Muscle of back (tissue), 3 donors: ENCODE measurements at regions not wholly inside any gene's neighbourhood (a gene's known extent, or its start where the extent isn't known, plus 50 kb on each side); places are given as distances from the start of the nearest gene placed in this dataset.

Source experiments
- DNase-seq, 3 donors: peaks; one replicate each; pipeline versions ENCODE4 v3.0.0 to v3.0.0-alpha.2; 2013

DNA sequence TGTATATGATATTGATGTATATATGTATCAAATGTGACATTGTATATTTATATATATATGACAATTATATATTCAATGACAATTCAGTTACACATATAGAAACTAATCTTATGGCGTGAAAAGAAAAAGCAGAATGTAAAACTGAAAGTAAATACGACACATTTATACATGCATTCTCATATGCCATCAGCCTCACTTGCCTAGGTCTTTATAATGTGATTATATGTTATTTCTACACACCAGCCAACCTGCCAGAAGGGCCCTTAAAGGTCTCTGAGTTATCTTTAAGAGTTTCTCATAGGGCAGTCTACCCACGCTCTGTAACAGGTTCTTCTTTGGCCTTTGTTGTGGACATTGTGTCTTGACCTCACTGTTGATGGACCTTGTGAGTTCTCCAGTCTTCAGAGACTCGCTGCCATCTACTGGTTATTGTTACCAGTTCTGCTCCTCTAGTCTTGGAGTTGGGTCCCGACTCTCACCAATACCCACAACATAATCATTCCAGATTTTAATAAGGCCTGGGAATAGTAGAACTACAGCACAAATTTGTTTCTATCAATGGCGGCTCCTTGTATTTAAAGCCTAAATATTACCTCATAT lies 371.5 kb upstream of the GOLIM4 start:
- DNase-seq = peak; percentile 10 to 39 (median 10)

GRCh38 chr3:168461793-168462192 lies 366.1 kb upstream of the GOLIM4 start:
- DNase-seq = no peak

DNA sequence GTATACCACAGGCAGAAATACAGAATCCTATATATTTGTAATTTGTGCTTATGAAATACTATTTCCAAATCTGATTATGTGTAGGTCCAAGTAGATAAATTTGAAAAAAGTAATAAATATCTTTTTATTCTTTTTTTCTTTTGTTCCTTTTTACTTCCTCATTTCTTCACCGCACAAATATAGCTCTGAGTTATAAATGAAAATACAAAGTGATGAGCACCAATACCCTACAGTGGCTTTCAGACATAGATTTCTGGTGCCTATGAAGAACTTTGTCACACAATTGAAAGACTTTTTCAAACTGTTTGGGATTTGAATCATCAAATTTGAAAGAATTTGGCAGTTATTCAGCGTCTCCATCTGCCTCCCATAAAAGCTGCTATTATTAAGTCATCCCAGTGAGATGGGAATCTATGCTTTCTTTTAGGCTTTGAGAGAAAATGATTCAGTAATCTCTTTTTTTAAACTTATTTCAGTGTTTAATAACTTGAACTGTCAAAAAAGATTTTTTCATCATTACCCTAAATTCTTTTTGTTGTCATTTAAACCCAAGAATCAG lies 363.6 kb upstream of the GOLIM4 start:
- DNase-seq = peak; percentile 4 to 59 (median 34)

DNA sequence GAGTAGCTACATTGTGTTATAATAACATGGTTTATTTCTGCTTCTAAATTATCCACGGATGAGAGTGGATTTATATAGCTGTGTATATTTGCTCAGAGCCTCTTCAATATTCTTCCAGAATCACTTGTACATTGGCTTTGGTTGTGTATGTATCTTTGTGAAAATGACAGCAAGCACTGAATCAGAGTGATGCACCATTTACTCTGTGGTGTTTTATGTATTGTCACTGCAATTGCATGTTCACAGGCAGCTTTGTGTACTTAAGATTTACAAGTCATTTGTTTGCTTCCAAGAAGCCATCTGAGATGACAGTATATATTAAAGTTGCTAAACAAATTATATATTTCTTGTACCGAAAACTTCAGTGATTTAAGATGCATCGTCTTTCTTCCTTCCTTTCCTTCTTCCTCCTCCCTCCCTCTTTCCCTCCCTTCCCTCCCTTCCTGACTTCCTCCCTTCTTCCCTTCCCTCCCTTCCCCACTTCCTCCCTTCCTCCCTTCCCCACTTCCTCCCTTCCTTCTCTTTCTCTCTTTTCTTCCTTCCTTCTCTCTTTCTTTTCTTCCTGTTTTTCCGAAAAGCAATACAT lies 362.3 kb upstream of the GOLIM4 start:
- DNase-seq = no peak

- no peak for DNase-seq
These were observed 360.1 kb upstream of the GOLIM4 start for GRCh38 chr3:168455814-168456213.

GRCh38 chr3:168453623-168454022 lies 357.9 kb upstream of the GOLIM4 start:
- DNase-seq = no peak

- DNase-seq = no peak
These were observed 348.2 kb upstream of the GOLIM4 start for GRCh38 chr3:168443965-168444364.

GRCh38 chr3:168442502-168442901 lies 346.8 kb upstream of the GOLIM4 start:
- no peak for DNase-seq

DNA sequence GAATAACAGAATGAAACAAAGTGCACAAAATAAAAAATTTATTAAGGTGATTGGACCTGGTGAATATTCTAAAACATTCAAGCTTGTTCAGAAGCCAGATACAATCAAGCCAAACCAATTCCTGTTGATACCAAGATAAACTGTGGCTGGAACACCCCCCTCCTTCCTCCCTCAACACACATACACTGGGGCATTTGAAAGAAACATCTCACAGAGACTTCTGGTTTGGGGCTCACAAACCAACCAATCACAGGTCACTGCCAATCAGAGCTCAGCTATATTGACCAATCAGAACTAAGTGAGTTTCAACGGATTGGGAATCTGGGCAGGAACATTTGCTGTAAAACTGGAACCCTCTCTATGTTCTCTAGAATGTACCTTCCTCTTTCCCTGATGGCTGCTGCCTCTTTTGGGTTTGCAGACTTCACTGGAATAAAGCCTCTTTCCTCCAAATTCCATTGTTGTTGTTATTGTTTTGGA lies 340.6 kb upstream of the GOLIM4 start:
- no peak for DNase-seq

DNA sequence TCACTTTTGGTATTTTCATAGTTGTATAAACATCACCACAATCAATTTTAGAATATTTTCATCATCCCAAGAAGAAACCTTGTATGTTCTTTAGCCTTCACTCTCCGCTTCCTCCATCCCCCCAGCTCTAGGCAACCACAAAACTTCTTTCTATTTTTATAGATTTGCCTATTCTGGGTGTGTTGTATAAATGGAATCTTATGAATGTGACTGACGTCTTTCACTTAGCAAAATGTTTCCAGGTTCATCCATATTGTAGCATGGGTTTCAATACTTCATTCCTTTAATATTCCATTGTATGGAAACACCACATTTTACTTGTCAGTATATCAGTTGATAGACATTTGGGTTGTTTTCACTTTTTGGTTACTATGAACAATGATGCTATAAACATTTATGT lies 335.8 kb upstream of the GOLIM4 start:
- DNase-seq = no peak

DNA sequence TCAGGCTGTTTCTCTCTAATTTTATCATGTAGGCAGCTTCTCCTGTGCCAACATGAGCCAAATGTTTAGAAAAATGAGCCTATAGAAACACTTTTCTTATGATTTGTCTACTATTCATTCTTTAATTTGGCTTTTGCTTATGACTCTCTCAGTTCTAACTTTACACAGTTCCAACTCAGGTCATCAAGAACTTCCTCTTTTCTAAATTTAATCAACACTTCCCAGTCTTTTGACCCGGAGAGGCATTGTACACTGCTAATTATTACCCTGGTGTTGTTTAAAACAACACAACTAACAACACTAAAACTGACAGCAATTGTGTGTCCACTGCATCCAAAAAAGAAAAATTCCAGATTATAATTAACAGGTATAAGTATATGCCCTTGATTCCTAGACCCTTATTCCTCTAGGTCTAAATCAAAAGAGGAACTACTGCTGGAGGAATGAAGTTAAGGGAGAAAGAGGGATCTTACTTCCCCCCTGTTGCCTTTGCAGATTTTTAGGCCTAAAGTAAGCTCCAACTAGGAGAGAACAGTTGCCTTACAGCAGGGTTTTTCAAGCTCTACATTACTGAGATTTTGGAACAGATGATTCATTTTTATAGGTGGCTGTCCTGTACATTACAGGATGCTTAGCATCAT lies 332.2 kb upstream of the GOLIM4 start:
- peak in 1 of 3 donors; percentile 14 for DNase-seq

DNA sequence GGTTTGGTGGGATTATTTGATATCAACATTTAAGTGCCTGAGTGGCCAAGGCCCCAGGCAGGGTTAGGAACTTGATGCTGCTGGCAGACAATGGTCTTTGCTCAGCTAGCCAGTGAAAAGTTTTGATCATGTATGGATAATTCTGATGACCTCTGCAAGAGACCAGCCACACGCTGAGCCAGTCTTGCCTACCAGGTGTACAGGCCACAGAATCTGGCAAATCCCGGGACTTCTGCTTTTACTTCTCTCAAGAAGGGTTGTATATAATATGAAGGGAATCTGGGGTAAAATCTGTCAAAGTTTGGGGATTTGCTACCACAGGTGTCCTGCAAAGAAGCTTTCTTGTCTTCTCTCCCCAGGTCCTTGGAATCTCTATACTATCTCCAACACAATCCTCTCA lies 331.4 kb upstream of the GOLIM4 start:
- no peak for DNase-seq

DNA sequence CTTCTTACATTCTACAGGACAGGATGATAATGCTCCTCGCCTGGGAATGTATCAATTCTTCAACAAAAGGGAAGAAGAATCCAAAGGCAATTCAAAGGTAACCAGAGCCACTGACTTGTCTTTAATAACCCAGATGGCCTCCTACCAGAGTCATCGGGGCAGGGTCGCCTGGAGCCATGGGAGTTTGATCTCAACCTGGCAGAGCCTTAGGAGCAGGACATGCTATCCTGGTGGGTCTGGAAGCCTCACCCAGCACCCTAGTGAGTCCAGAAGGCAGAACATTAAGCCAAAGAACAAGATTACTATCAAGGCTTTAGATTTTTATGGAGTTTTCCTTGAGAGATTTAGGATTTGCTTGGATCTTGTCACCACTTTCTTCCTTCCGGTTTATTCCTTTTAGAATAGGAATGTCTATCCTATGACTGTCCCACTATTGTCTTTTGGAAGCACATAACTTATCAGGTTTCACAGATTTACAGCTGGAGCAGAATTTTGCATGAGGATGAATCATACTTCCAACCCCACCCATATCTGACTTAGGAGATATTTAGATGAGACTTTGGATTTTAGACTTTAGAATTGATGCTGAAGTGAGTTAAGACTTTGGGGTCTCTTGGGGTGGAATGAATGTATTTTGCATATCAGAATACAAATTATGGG lies 330.3 kb upstream of the GOLIM4 start:
- no peak for DNase-seq

GRCh38 chr3:168424059-168424734 lies 328.5 kb upstream of the GOLIM4 start:
- DNase-seq = no peak

DNA sequence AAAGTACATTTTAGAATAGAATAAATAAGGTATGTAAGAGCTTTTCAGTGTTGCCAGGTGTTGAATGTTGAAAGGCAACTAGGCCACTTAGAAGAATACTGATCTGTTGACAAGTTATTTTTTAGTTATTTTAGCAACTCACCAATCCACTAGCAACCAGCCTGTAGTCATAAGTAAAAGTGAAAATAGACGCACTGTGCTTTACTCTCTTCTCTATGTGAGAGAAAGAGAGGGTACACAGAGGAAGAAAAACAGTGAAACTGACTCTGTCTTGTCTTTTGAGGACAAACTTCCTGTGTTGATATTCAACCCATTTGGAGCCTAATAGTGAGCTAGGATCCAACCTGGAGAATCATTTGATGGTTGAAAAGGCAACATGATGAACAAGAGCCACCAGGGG lies 327.1 kb upstream of the GOLIM4 start:
- DNase-seq = no peak

- DNase-seq = no peak
These were observed 323.4 kb upstream of the GOLIM4 start for GRCh38 chr3:168419091-168419490.

GRCh38 chr3:168417016-168417415 lies 321.3 kb upstream of the GOLIM4 start:
- DNase-seq = no peak

DNA sequence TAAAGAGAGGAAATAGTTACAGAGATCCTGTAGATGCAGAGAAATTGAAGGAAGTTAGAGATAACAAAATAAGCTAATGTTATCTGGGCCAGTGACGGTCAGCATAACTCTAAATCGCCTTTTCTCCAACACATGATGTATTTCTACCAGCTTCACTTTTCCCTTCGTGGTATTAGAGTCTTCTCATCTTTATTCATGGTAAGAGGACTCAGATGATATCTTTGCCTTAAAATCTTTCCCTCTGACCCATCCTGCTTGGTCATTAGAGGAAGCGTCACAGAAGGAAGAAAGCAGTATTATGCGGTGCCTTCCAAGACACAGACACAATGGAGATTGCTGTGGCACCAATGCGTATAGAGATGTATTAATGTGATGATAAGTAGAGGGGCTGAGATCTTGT lies 320.7 kb upstream of the GOLIM4 start:
- DNase-seq = no peak

GRCh38 chr3:168414149-168414548 lies 318.4 kb upstream of the GOLIM4 start:
- DNase-seq = no peak

- no peak for DNase-seq
These were observed 311.7 kb upstream of the GOLIM4 start for GRCh38 chr3:168407381-168407780.

DNA sequence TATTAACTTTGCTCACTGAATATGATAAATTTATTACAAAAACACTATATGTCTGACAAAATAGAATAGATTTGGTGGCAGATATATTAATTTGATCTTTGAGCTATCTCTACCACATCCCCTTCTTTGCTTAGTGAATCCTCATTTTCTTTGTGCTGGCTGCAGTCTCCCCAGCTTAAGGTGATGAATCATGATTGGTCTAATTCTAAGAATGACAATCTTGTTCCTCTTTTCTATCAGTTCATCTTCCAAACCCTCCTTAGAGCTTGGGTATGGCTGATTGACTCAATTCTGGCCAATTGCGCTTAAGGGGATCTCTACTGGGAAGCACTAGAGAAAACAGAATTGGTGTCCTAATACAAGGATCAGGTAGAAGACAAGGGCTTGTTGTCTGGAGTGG lies 309.6 kb upstream of the GOLIM4 start:
- DNase-seq = no peak
